ENCODE measurements at regions not wholly inside any gene's neighbourhood (a gene's known extent, or its start where the extent isn't known, plus 50 kb on each side); places are given as distances from the start of the nearest gene placed in this dataset.

- Histone ChIP-seq H2BK15ac (ENCODE audit: low read depth, low read length) (no peak overlapping the region), H2BK12ac (ENCODE audit: insufficient read length, low read depth, low read length) (no peak overlapping the region), H4K20me1 (ENCODE audit: control insufficient read depth, insufficient read depth, insufficient read length) (no peaks in the 10 kb centered on the region), H3K14ac (ENCODE audit: insufficient read depth, low read length) (no peak overlapping the region), H3K4ac (ENCODE audit: low read depth, low read length) (no peak overlapping the region), H2AFZ (ENCODE audit: low read length) (no peak overlapping the region), H3K9me3 (ENCODE audit: control insufficient read depth, low read depth, low read length) (no peaks in the 10 kb centered on the region), H3K9ac (ENCODE audit: extremely low read depth, insufficient read length, low read length) (no peak overlapping the region), H4K5ac (ENCODE audit: insufficient read length, low read depth, low read length) (no peak overlapping the region), H3T11ph (ENCODE audit: low read length) (no peak overlapping the region), H3K27ac (ENCODE audit: insufficient read length, low read depth, low read length) (no peak overlapping the region), H3K4me2 (ENCODE audit: insufficient read depth, insufficient read length, low read length) (no peak overlapping the region), H3K56ac (ENCODE audit: insufficient read length, low read depth, low read length) (no peak overlapping the region), H2BK20ac (ENCODE audit: low read depth, low read length, poor library complexity, severe bottlenecking) (no peak overlapping the region), H4K8ac (replicated peaks; ENCODE audit: insufficient read length, low read depth, low read length) (no peak overlapping the region), H3K18ac (ENCODE audit: insufficient read length, low read depth, low read length) (no peak overlapping the region), H3K23me2 (ENCODE audit: insufficient read length, low read depth, low read length, poor library complexity, severe bottlenecking) (no peaks in the 10 kb centered on the region), H2BK120ac (ENCODE audit: low read depth, low read length, poor library complexity, severe bottlenecking) (no peak overlapping the region), H2BK5ac (ENCODE audit: insufficient read length, low read length) (no peak overlapping the region), H4K91ac (ENCODE audit: insufficient read length, low read depth, low read length) (no peak overlapping the region), H3K79me1 (ENCODE audit: insufficient read depth, low read depth, low read length, poor library complexity, severe bottlenecking) (no peaks in the 10 kb centered on the region), H3K27me3 (ENCODE audit: insufficient read depth, low read length) (no peaks in the 10 kb centered on the region), H3K23ac (ENCODE audit: insufficient read length, low read depth, low read length) (no peak overlapping the region), H3K79me2 (ENCODE audit: insufficient read depth, low read length) (no peaks in the 10 kb centered on the region), H3K4me1 (ENCODE audit: insufficient read depth, low read length) (no peaks in the 10 kb centered on the region), H2AK5ac (ENCODE audit: insufficient read length, low read length) (no peak overlapping the region)
- H3K4me1 Mint-ChIP-seq = peaks cover 3 to 5% of the 10 kb centered on the region in 2 experiments; a peak in 2 of 4 replicates
- no peak overlapping the region for H3K4me3 Mint-ChIP-seq
- no peaks in the 10 kb centered on the region for H3K36me3 Mint-ChIP-seq (ENCODE audit: insufficient read depth in 1 of 3, low read depth in 3 of 3)
- TF ChIP-seq CTCF (conservative IDR thresholded peaks at IDR 0.05) = no peak
- no CpG with 5 or more reads among the region's 3 CpGs for WGBS (ENCODE audit: extremely low coverage, insufficient read length, low lambda C conversion rate)
- H3K9me3 Mint-ChIP-seq = no peaks in the 10 kb centered on the region; a peak in 1 of 5 replicates
- DNase-seq = no peak
- no peak overlapping the region for H3K27ac Mint-ChIP-seq
- no peaks in the 10 kb centered on the region for H3K27me3 Mint-ChIP-seq (ENCODE audit: low read depth)
Measured at GRCh38 chr5:107058803-107059202, 611.9 kb downstream of the EFNA5 start.
